22Rv1 (cell line): ENCODE measurements at regions not wholly inside any gene's neighbourhood (a gene's known extent, or its start where the extent isn't known, plus 50 kb on each side); places are given as distances from the start of the nearest gene placed in this dataset.

Source experiments
- CTCF ChIP-seq: fragments of 450-650 bp; IDR thresholded peaks from 2 replicates; pipeline ENCODE4 v1.5.1; 2017; ENCODE audit warnings: mild to moderate bottlenecking
- ZFX ChIP-seq: fragments of 450-650 bp; IDR thresholded peaks from 2 replicates; pipeline ENCODE4 v1.6.1; 2017; ENCODE audit warnings: antibody characterized with exemption, borderline replicate concordance

GRCh38 chr20:22474224-22474623 lies 110.1 kb downstream of the FOXA2 start:
- TF ChIP-seq CTCF = no peak
- no peak for TF ChIP-seq ZFX
